Transverse colon (tissue), 4 donors: ENCODE measurements at regions not wholly inside any gene's neighbourhood (a gene's known extent, or its start where the extent isn't known, plus 50 kb on each side); places are given as distances from the start of the nearest gene placed in this dataset.

Experiments used
- DNase-seq: peaks from one replicate; pipeline ENCODE4 v3.0.0-alpha.2; 2019
- H3K27ac ChIP-seq, 4 donors: fragments of 200-600 bp; sonication (generic); 2 replicates each; pipeline ENCODE4 v1.5.1; 2016 to 2018; ENCODE audit warnings: inconsistent platforms in 4 of 4
- H3K27me3 ChIP-seq: fragments of 200-600 bp; sonication (generic); 2 replicates; pipeline ENCODE4 v1.5.1; 2017; ENCODE audit warnings: inconsistent platforms
- H3K36me3 ChIP-seq, 4 donors: fragments of 200-600 bp; sonication (generic); 2 replicates each; pipeline ENCODE4 v1.5.1; 2017 to 2019; ENCODE audit warnings: inconsistent platforms in 4 of 4
- H3K4me1 ChIP-seq, 4 donors: fragments of 200-600 bp; sonication (generic); 2 replicates each; pipeline ENCODE4 v1.5.1; 2017 to 2020; ENCODE audit warnings: inconsistent platforms in 4 of 4
- H3K4me3 ChIP-seq, 4 donors: fragments of 200-600 bp; sonication (generic); 1 replicate in 1 of 4; 2 replicates in 3 of 4; pipeline versions ENCODE4 v1.5.1 to v1.6.1; 2017 to 2019; ENCODE audit warnings: inconsistent platforms in 4 of 4
- H3K9me3 ChIP-seq, 2 donors: fragments of 200-600 bp; sonication (generic); 2 replicates each; pipeline ENCODE4 v1.5.1; 2017 to 2019; ENCODE audit warnings: inconsistent platforms in 2 of 2
- CTCF ChIP-seq, 5 experiments: fragments of 200-600 bp in 3 of 5; fragments of 450-650 bp in 2 of 5; sonication (generic) in 3 of 5; IDR thresholded peaks; 1 replicate in 2 of 5; 2 replicates in 3 of 5; pipeline ENCODE4 v1.5.1; 2016 to 2017; ENCODE audit warnings: antibody characterized with exemption in 5 of 5, inconsistent platforms in 3 of 5, mild to moderate bottlenecking in 2 of 5, moderate library complexity in 1 of 5
- EP300 ChIP-seq: sonication (generic); formaldehyde crosslinking; IDR thresholded peaks from one replicate; pipeline ENCODE4 v1.6.1; 2017; ENCODE audit warnings: antibody characterized with exemption, low read depth
- POLR2A ChIP-seq: fragments of 450-650 bp; IDR thresholded peaks from one replicate; pipeline ENCODE4 v1.6.1; 2016; ENCODE audit warnings: antibody characterized with exemption, mild to moderate bottlenecking, moderate library complexity
- POLR2AphosphoS5 ChIP-seq, 3 donors: sonication (generic); formaldehyde crosslinking; IDR thresholded peaks; one replicate each; pipeline ENCODE4 v1.6.1; 2016; ENCODE audit warnings: antibody characterized with exemption in 3 of 3
- WGBS, 2 donors: methylation state at CpG; one replicate each; pipeline ENCODE4 v1.1.5; 2018; ENCODE audit warnings: low coverage in 1 of 2; 5-methylcytosine and 5-hydroxymethylcytosine counted together
- in situ Hi-C, 4 donors: fragments of 200-750 bp; cut with MboI; loops; one replicate each; pipeline versions ENCODE4 v1.15.0 to v1.15.1; 2017; ENCODE audit warnings: low sequenced_read_pairs in 3 of 4, low pct_ligation_motif_present in 1 of 4, low pct_unique_long_range_greater_than_20kb in 1 of 4
- intact Hi-C: fragments of 100-400 bp; cut with DNase I; formaldehyde crosslinking; loops from one replicate; pipeline ENCODE4 v1.15.1; 2023; ENCODE audit warnings: low total_unique reads

- no peak for DNase-seq
- peaks cover 3% of the 10 kb centered on the region for H3K27me3 ChIP-seq
- in situ Hi-C loops (no loop called here), intact Hi-C loops (no loop called here)
- no peaks in the 10 kb centered on the region for H3K4me1 ChIP-seq
- TF ChIP-seq CTCF (IDR thresholded peaks at IDR 0.05) (no peak), EP300 (no peak), POLR2A (no peak), POLR2AphosphoS5 (IDR thresholded peaks at IDR 0.05) (no peak)
- no peaks in the 10 kb centered on the region for H3K36me3 ChIP-seq
- no peaks in the 10 kb centered on the region for H3K9me3 ChIP-seq
- 85% methylated on average over 16 of the region's 16 CpGs; no CpG with 5 or more reads in 1 of the 2 donors for WGBS, 2 donors
- no peak overlapping the region for H3K27ac ChIP-seq
- H3K4me3 ChIP-seq: no peak overlapping the region
Measured at GRCh38 chr2:120425014-120425413, 79.1 kb downstream of the INHBB start.

- DNase-seq: no peak
- Histone ChIP-seq H3K36me3 (no peaks in the 10 kb centered on the region), H3K27me3 (peaks cover 3% of the 10 kb centered on the region), H3K4me1 (no peaks in the 10 kb centered on the region), H3K4me3 (no peak overlapping the region), H3K27ac (no peak overlapping the region), H3K9me3 (no peaks in the 10 kb centered on the region)
- intact Hi-C loops: no loop called here
- TF ChIP-seq POLR2A (no peak), EP300 (no peak)
- in situ Hi-C loops: no loop called here
- WGBS, 2 donors: 69 to 100% methylated on average over 1 to 6 of the region's 6 CpGs
Measured at GRCh38 chr2:120428748-120429147, 82.8 kb downstream of the INHBB start.

GRCh38 chr2:120429586-120430500 lies 83.9 kb downstream of the INHBB start:
- H3K36me3 ChIP-seq: no peaks in the 10 kb centered on the region
- H3K4me3 ChIP-seq: no peak overlapping the region
- no peak overlapping the region for H3K27ac ChIP-seq
- no peaks in the 10 kb centered on the region for H3K4me1 ChIP-seq
- TF ChIP-seq EP300: no peak
- TF ChIP-seq CTCF (IDR thresholded peaks at IDR 0.05): no peak
- TF ChIP-seq POLR2AphosphoS5 (IDR thresholded peaks at IDR 0.05): no peak
- no peak for TF ChIP-seq POLR2A
- H3K9me3 ChIP-seq: no peaks in the 10 kb centered on the region
- DNase-seq: no peak
- 84 to 85% methylated on average over 5 to 8 of the region's 8 CpGs for WGBS, 2 donors
- H3K27me3 ChIP-seq: peaks cover 3% of the 10 kb centered on the region
- intact Hi-C loops (no loop called here), in situ Hi-C loops (no loop called here)

GRCh38 chr2:120430501-120430830 lies 84.5 kb downstream of the INHBB start:
- in situ Hi-C loops (no loop called here), intact Hi-C loops (no loop called here)
- TF ChIP-seq POLR2A (no peak), EP300 (no peak), POLR2AphosphoS5 (IDR thresholded peaks at IDR 0.05) (no peak), CTCF (IDR thresholded peaks at IDR 0.05) (no peak)
- H3K4me3 ChIP-seq: no peak overlapping the region
- no peak for DNase-seq
- H3K9me3 ChIP-seq: no peaks in the 10 kb centered on the region
- H3K27ac ChIP-seq: no peak overlapping the region
- H3K36me3 ChIP-seq: no peaks in the 10 kb centered on the region
- no peaks in the 10 kb centered on the region for H3K4me1 ChIP-seq
- H3K27me3 ChIP-seq: peaks cover 3% of the 10 kb centered on the region
- 74% methylated on average over 5 of the region's 5 CpGs; no CpG with 5 or more reads in 1 of the 2 donors for WGBS, 2 donors
